SK-N-MC (cell line): ENCODE measurements at regions not wholly inside any gene's neighbourhood (a gene's known extent, or its start where the extent isn't known, plus 50 kb on each side); places are given as distances from the start of the nearest gene placed in this dataset.

ENCODE experiments used
- DNase-seq: peaks from one replicate; pipeline ENCODE4 v3.0.0-alpha.2; 2011; ENCODE audit warnings: low read depth, low spot score
- H3K27ac ChIP-seq: fragments of 200-600 bp; sonication (generic); 2 replicates; pipeline ENCODE4 v1.5.1; 2016; ENCODE audit warnings: mixed run types
- H3K36me3 ChIP-seq: fragments of 200-600 bp; sonication (generic); 2 replicates; pipeline ENCODE4 v1.6.1; 2017; ENCODE audit warnings: antibody characterized with exemption, low read length, mixed read lengths; ENCODE audit not compliant: insufficient read depth
- H3K4me3 ChIP-seq: fragments of 200-600 bp; sonication (generic); 2 replicates; pipeline ENCODE4 v1.5.1; 2016
- H3K9ac ChIP-seq: fragments of 200-600 bp; sonication (generic); 2 replicates; pipeline ENCODE4 v1.8.0; 2017; ENCODE audit warnings: mixed run types, mixed read lengths; ENCODE audit not compliant: insufficient read length
- H3K9me3 ChIP-seq: fragments of 200-600 bp; sonication (generic); 2 replicates; pipeline ENCODE4 v1.6.1; 2017; ENCODE audit warnings: low read depth, mild to moderate bottlenecking, antibody characterized with exemption, low read length, moderate library complexity, mixed read lengths
- EZH2 ChIP-seq: fragments of 200-600 bp; sonication (generic); IDR thresholded peaks from one replicate; pipeline ENCODE4 v1.6.1; 2017; ENCODE audit warnings: antibody characterized with exemption
- FOXP2 ChIP-seq: optimal IDR thresholded peaks from 2 replicates; pipeline ENCODE3; 2011; ENCODE audit warnings: mild to moderate bottlenecking, moderate library complexity; ENCODE audit not compliant: insufficient read depth; ENCODE audit errors: extremely low read length, control extremely low read depth
- POLR2AphosphoS5 ChIP-seq: IDR thresholded peaks from 2 replicates; pipeline ENCODE4 v1.6.1; 2012; ENCODE audit warnings: mild to moderate bottlenecking, low read depth, low read length, borderline replicate concordance

GRCh38 chrX:15087747-15088146, 182.1 kb downstream of the ASB9 start:
- H3K4me3 ChIP-seq, result no peak overlapping the region
- no peaks in the 10 kb centered on the region for H3K36me3 ChIP-seq
- no peak for DNase-seq
- no peaks in the 10 kb centered on the region for H3K9me3 ChIP-seq
- H3K27ac ChIP-seq, result no peak overlapping the region
- no peak for TF ChIP-seq POLR2AphosphoS5
- no peak for TF ChIP-seq FOXP2
- no peak for TF ChIP-seq EZH2
- H3K9ac ChIP-seq, result no peak overlapping the region

GRCh38 chrX:15073313-15073712, 196.6 kb downstream of the ASB9 start:
- no peak overlapping the region for H3K4me3 ChIP-seq
- no peak for TF ChIP-seq EZH2
- H3K9me3 ChIP-seq, result no peaks in the 10 kb centered on the region
- DNase-seq, result no peak
- H3K27ac ChIP-seq, result no peak overlapping the region
- H3K36me3 ChIP-seq, result no peaks in the 10 kb centered on the region
- H3K9ac ChIP-seq, result no peak overlapping the region

GRCh38 chrX:15072880-15073279, 197.0 kb downstream of the ASB9 start:
- Histone ChIP-seq H3K27ac (no peak overlapping the region), H3K9ac (no peak overlapping the region)
- TF ChIP-seq EZH2 (no peak), POLR2AphosphoS5 (no peak), FOXP2 (no peak)

GRCh38 chrX:15072259-15072658, 197.6 kb downstream of the ASB9 start:
- Histone ChIP-seq H3K9ac (no peak overlapping the region), H3K27ac (no peak overlapping the region), H3K9me3 (no peaks in the 10 kb centered on the region), H3K36me3 (no peaks in the 10 kb centered on the region), H3K4me3 (no peak overlapping the region)
- DNase-seq, result no peak
- no peak for TF ChIP-seq FOXP2

More at GRCh38 chrX:15072880-15073279, 197.0 kb downstream of the ASB9 start:
- no peak for DNase-seq
- no peaks in the 10 kb centered on the region for H3K9me3 ChIP-seq
- no peak overlapping the region for H3K4me3 ChIP-seq
- H3K36me3 ChIP-seq, result no peaks in the 10 kb centered on the region

GRCh38 chrX:15059474-15059873, 186.3 kb downstream of the MOSPD2 start:
- Histone ChIP-seq H3K27ac (no peak overlapping the region), H3K9ac (no peak overlapping the region), H3K9me3 (no peaks in the 10 kb centered on the region), H3K36me3 (no peaks in the 10 kb centered on the region), H3K4me3 (no peak overlapping the region)
- DNase-seq, result no peak
- no peak for TF ChIP-seq POLR2AphosphoS5
- TF ChIP-seq FOXP2, result no peak
- no peak for TF ChIP-seq EZH2

- no peaks in the 10 kb centered on the region for H3K9me3 ChIP-seq
- no peak overlapping the region for H3K9ac ChIP-seq
- no peak for DNase-seq
- TF ChIP-seq FOXP2 (no peak), EZH2 (no peak), POLR2AphosphoS5 (no peak)
- no peak overlapping the region for H3K4me3 ChIP-seq
- no peaks in the 10 kb centered on the region for H3K36me3 ChIP-seq
- H3K27ac ChIP-seq, result no peak overlapping the region
Measured at GRCh38 chrX:15056044-15056443, 182.8 kb downstream of the MOSPD2 start.

- Histone ChIP-seq H3K9ac (no peak overlapping the region), H3K36me3 (no peaks in the 10 kb centered on the region), H3K27ac (no peak overlapping the region), H3K4me3 (no peak overlapping the region), H3K9me3 (no peaks in the 10 kb centered on the region)
- no peak for TF ChIP-seq FOXP2
- TF ChIP-seq POLR2AphosphoS5, result no peak
- TF ChIP-seq EZH2, result no peak
- no peak for DNase-seq
Measured at GRCh38 chrX:15055146-15055930, 182.1 kb downstream of the MOSPD2 start.

- Histone ChIP-seq H3K9me3 (no peaks in the 10 kb centered on the region), H3K36me3 (no peaks in the 10 kb centered on the region), H3K4me3 (no peak overlapping the region), H3K9ac (no peak overlapping the region), H3K27ac (no peak overlapping the region)
- DNase-seq, result no peak
- TF ChIP-seq FOXP2, result no peak
- no peak for TF ChIP-seq EZH2
Measured at GRCh38 chrX:15050395-15050794, 177.2 kb downstream of the MOSPD2 start.

DNA sequence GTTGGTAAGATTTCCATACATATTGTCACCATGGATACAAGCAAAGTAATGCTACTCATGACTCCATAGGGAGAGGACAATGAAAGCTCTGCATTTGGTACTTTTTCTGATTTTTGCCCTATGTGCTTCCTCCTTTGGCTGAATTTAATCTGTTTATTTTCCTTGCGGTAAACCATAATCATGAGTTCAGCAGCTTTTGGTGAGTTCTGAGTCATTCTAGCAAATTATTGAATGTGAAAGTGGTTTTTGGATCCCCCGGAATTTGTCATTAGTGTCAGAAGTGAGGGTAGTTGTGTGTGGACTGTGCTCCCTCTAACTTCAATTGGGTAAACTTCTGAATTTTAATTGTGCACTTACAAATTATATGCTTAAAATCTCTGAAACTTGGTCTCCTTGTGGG, 170.3 kb downstream of the MOSPD2 start:
- Histone ChIP-seq H3K27ac (no peak overlapping the region), H3K36me3 (no peaks in the 10 kb centered on the region), H3K4me3 (no peak overlapping the region), H3K9ac (no peak overlapping the region), H3K9me3 (no peaks in the 10 kb centered on the region)
- TF ChIP-seq POLR2AphosphoS5, result no peak
- DNase-seq, result no peak
